A549 (cell line): ENCODE measurements at regions not wholly inside any gene's neighbourhood (a gene's known extent, or its start where the extent isn't known, plus 50 kb on each side); places are given as distances from the start of the nearest gene placed in this dataset.

Experiments
- ATAC-seq, 2 experiments: fragments of 200-7000 bp in 1 of 2; fragments of >200 bp in 1 of 2; cut with Nextera tagmentation in 1 of 2; cut with Tn5 transposase in 1 of 2; 3 replicates each; pipeline versions ENCODE4 v1.8.0 to v1.9.1; 2018 to 2020; ENCODE audit warnings: mild to moderate bottlenecking in 1 of 2, moderate library complexity in 1 of 2
- CTCF ChIA-PET: fragments of 300-600 bp; sonication (Branson Sonifier 250); formaldehyde crosslinking; extraction: SDS; loops from one replicate; lab custom pipeline; 2021; ENCODE audit warnings: antibody characterized with exemption, inconsistent platforms; lab: Yijun Ruan, JAX
- POLR2A ChIA-PET: fragments of 350-600 bp; formaldehyde crosslinking; extraction: SDS; loops from one replicate; lab custom pipeline; 2021; ENCODE audit warnings: antibody characterized with exemption, inconsistent platforms; lab: Yijun Ruan, JAX
- DNase-seq, 2 experiments: peaks; one replicate each; pipeline versions ENCODE4 v3.0.0 to v3.0.0-alpha.2; 2011 to 2016; ENCODE audit warnings: low read depth in 1 of 2, low spot score in 1 of 2
- FAIRE-seq: peaks from 2 replicates; lab custom pipeline; 2011; peaks lifted over from hg19 to GRCh38; lab: Jason Lieb, UNC
- H3K27ac ChIP-seq, 2 experiments: fragments of >200 bp; sonication (Bioruptor Twin); formaldehyde crosslinking; 3 replicates each; pipeline ENCODE4 v1.5.1; 2016 to 2017
- H3K4me1 ChIP-seq: fragments of >200 bp; sonication (Bioruptor Twin); formaldehyde crosslinking; 3 replicates; pipeline ENCODE4 v1.6.1; 2016
- H3K4me2 ChIP-seq: fragments of >200 bp; sonication (Bioruptor Twin); formaldehyde crosslinking; 3 replicates; pipeline ENCODE4 v1.6.1; 2016
- H3K4me3 ChIP-seq: fragments of >200 bp; sonication (Bioruptor Twin); formaldehyde crosslinking; 3 replicates; pipeline ENCODE4 v1.5.1; 2016
- H3K9me3 ChIP-seq: fragments of >200 bp; sonication (Bioruptor Twin); formaldehyde crosslinking; 3 replicates; pipeline ENCODE4 v1.6.1; 2016
- BHLHE40 ChIP-seq: IDR thresholded peaks from 2 replicates; pipeline ENCODE4 v1.6.1; 2012; ENCODE audit warnings: low read depth, low read length, inconsistent platforms
- FOXS1 ChIP-seq: fragments of 250-450 bp; sonication (Bioruptor Pico); IDR thresholded peaks from 2 replicates; pipeline ENCODE4 v1.5.0; 2020; ENCODE audit warnings: mild to moderate bottlenecking, moderate library complexity
- GATA3 ChIP-seq: IDR thresholded peaks from 2 replicates; pipeline ENCODE4 v1.6.1; 2012; ENCODE audit warnings: borderline replicate concordance
- HOXA7 ChIP-seq: fragments of 250-450 bp; sonication (Bioruptor Pico); IDR thresholded peaks from 2 replicates; pipeline ENCODE4 v1.5.0; 2020; ENCODE audit warnings: mild to moderate bottlenecking, moderate library complexity
- MAFK ChIP-seq: fragments of 450-650 bp; IDR thresholded peaks from 2 replicates; pipeline ENCODE4 v1.6.1; 2014; ENCODE audit not compliant: partially characterized antibody
- NPAS2 ChIP-seq: fragments of 250-450 bp; sonication (Bioruptor Pico); IDR thresholded peaks from 2 replicates; pipeline ENCODE4 v1.8.0; 2022; ENCODE audit warnings: mild to moderate bottlenecking, moderate library complexity, borderline replicate concordance
- PHF8 ChIP-seq: fragments of 200-600 bp; sonication (generic); IDR thresholded peaks from 2 replicates; pipeline ENCODE4 v1.6.1; 2016; ENCODE audit warnings: low read depth, mild to moderate bottlenecking, antibody characterized with exemption, moderate library complexity, borderline replicate concordance
- POLR2AphosphoS2 ChIP-seq: conservative IDR thresholded peaks from 2 replicates; pipeline ENCODE4 v1.6.1; 2012; ENCODE audit warnings: low read length, improper control_type of control experiment, inconsistent platforms
- RAD21 ChIP-seq, 2 experiments: fragments of >200 bp in 1 of 2; sonication (Bioruptor Twin) in 1 of 2; formaldehyde crosslinking in 1 of 2; IDR thresholded peaks in 1 of 2; conservative IDR thresholded peaks in 1 of 2; 2 replicates in 1 of 2; 3 replicates in 1 of 2; pipeline ENCODE4 v1.6.1; 2012 to 2018; ENCODE audit warnings: inconsistent platforms in 1 of 2
- TFCP2L1 ChIP-seq: fragments of 250-450 bp; sonication (Bioruptor Pico); IDR thresholded peaks from 2 replicates; pipeline ENCODE4 v1.5.0; 2021; ENCODE audit warnings: mild to moderate bottlenecking
- ZC3H11A ChIP-seq: fragments of 450-650 bp; IDR thresholded peaks from 2 replicates; pipeline ENCODE4 v1.6.1; 2014; ENCODE audit warnings: antibody characterized with exemption, mild to moderate bottlenecking
- ZFP36 ChIP-seq: fragments of 450-650 bp; IDR thresholded peaks from 2 replicates; pipeline ENCODE4 v1.6.1; 2014; ENCODE audit warnings: borderline replicate concordance; ENCODE audit not compliant: partially characterized antibody
- ZSCAN20 ChIP-seq: fragments of 250-450 bp; sonication (Bioruptor Pico); IDR thresholded peaks from 2 replicates; pipeline ENCODE4 v1.8.0; 2022; ENCODE audit warnings: mild to moderate bottlenecking, moderate library complexity
- WGBS: methylation state at CpG from one replicate; pipeline ENCODE4 v1.1.6; 2017; ENCODE audit errors: missing lambda C conversion rate; 5-methylcytosine and 5-hydroxymethylcytosine counted together
- TF ChIP-seq, protein P1 (sequence below): IDR thresholded peaks from 2 replicates; pipeline ENCODE4 v1.6.1; 2012
- TF ChIP-seq, protein P2 (sequence below): fragments of >200 bp; sonication (Bioruptor Twin); formaldehyde crosslinking; IDR thresholded peaks from 3 replicates; pipeline ENCODE4 v1.6.1; 2016
- TF ChIP-seq, protein P3 (sequence below): fragments of 200-600 bp; sonication (generic); IDR thresholded peaks from 2 replicates; pipeline ENCODE4 v1.6.1; 2016; ENCODE audit warnings: antibody characterized with exemption, mild to moderate bottlenecking, moderate library complexity
- TF ChIP-seq, protein P4 (sequence below): fragments of 250-450 bp; sonication (Bioruptor Pico); IDR thresholded peaks from 2 replicates; pipeline ENCODE4 v1.5.0; 2020; ENCODE audit warnings: low read depth, mild to moderate bottlenecking, moderate library complexity

DNA sequence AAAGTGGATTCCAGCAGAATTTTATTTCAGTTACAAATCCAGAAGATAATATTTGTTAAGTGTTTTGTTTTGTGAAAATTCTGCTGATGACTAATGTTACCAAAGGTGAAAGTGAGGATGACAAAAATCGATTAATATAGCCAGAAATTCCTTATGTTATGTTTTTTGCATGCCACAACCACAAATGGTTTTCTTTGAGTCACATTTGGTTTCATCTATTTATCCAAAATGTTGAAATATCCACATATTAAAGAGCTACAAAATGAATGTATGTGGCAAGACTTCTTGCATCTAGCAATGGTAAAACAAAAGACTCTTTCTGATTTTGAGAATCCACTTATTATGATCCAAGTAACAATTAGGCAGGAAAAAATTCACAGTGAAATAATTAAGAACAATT lies 150.1 kb upstream of the LRRC4C start:
- no peaks in the 10 kb centered on the region for H3K9me3 ChIP-seq
- ATAC-seq = no peak
- H3K4me2 ChIP-seq = no peak overlapping the region
- no peak for DNase-seq
- POLR2A ChIA-PET = no interaction called here
- TF ChIP-seq TFCP2L1 (no peak), POLR2AphosphoS2 (no peak), HOXA7 (CRISPR knock-in tag) (no peak), RAD21 (conservative IDR thresholded peaks at IDR 0.05 in 1 of 2, IDR thresholded peaks at IDR 0.05 in 1 of 2) (no peak), FOXS1 (no peak), ZFP36 (no peak), PHF8 (no peak), GATA3 (no peak), NPAS2 (CRISPR knock-in tag) (no peak)
- TF ChIP-seq, protein P1, sequence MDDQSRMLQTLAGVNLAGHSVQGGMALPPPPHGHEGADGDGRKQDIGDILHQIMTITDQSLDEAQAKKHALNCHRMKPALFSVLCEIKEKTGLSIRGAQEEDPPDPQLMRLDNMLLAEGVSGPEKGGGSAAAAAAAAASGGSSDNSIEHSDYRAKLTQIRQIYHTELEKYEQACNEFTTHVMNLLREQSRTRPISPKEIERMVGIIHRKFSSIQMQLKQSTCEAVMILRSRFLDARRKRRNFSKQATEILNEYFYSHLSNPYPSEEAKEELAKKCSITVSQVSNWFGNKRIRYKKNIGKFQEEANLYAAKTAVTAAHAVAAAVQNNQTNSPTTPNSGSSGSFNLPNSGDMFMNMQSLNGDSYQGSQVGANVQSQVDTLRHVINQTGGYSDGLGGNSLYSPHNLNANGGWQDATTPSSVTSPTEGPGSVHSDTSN = no peak
- TF ChIP-seq, protein P2, sequence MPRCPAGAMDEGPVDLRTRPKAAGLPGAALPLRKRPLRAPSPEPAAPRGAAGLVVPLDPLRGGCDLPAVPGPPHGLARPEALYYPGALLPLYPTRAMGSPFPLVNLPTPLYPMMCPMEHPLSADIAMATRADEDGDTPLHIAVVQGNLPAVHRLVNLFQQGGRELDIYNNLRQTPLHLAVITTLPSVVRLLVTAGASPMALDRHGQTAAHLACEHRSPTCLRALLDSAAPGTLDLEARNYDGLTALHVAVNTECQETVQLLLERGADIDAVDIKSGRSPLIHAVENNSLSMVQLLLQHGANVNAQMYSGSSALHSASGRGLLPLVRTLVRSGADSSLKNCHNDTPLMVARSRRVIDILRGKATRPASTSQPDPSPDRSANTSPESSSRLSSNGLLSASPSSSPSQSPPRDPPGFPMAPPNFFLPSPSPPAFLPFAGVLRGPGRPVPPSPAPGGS = no peak
- TF ChIP-seq, protein P3, sequence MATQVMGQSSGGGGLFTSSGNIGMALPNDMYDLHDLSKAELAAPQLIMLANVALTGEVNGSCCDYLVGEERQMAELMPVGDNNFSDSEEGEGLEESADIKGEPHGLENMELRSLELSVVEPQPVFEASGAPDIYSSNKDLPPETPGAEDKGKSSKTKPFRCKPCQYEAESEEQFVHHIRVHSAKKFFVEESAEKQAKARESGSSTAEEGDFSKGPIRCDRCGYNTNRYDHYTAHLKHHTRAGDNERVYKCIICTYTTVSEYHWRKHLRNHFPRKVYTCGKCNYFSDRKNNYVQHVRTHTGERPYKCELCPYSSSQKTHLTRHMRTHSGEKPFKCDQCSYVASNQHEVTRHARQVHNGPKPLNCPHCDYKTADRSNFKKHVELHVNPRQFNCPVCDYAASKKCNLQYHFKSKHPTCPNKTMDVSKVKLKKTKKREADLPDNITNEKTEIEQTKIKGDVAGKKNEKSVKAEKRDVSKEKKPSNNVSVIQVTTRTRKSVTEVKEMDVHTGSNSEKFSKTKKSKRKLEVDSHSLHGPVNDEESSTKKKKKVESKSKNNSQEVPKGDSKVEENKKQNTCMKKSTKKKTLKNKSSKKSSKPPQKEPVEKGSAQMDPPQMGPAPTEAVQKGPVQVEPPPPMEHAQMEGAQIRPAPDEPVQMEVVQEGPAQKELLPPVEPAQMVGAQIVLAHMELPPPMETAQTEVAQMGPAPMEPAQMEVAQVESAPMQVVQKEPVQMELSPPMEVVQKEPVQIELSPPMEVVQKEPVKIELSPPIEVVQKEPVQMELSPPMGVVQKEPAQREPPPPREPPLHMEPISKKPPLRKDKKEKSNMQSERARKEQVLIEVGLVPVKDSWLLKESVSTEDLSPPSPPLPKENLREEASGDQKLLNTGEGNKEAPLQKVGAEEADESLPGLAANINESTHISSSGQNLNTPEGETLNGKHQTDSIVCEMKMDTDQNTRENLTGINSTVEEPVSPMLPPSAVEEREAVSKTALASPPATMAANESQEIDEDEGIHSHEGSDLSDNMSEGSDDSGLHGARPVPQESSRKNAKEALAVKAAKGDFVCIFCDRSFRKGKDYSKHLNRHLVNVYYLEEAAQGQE = no peak
- TF ChIP-seq, all 56 proteins: peak for 0
- no peak for FAIRE-seq
- Histone ChIP-seq H3K27ac (no peak overlapping the region), H3K4me1 (no peaks in the 10 kb centered on the region), H3K4me3 (no peak overlapping the region)
- CTCF ChIA-PET = no interaction called here
- 0% methylated on average over 1 of the region's 1 CpG for WGBS

DNA sequence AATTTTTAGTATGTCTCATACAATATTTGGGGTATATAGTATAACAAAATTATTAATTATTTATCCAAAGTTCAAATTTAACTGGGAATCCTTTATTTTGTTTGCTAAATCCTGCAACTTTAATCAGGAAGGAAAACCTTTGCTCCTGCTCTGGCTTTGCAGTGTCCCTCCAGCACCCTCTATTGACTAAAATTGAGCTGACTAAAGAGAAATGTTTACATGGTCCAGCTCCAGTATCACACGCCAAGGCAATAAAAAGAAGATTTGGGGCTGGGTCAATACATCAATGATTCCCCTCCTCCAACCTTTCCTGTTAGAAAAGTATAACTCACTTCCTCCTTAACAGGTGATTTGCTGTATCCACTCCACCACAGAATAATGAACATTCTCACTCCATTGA lies 153.0 kb upstream of the LRRC4C start:
- no peak overlapping the region for H3K4me3 ChIP-seq
- ATAC-seq = no peak
- no peak overlapping the region for H3K27ac ChIP-seq
- WGBS = 0% methylated on average over 1 of the region's 1 CpG
- no peaks in the 10 kb centered on the region; the same call in 2 of the 3 replicates for H3K9me3 ChIP-seq
- ChIA-PET POLR2A (no interaction called here), CTCF (no interaction called here)
- no peak for FAIRE-seq
- TF ChIP-seq ZC3H11A = no peak
- TF ChIP-seq, protein P4, sequence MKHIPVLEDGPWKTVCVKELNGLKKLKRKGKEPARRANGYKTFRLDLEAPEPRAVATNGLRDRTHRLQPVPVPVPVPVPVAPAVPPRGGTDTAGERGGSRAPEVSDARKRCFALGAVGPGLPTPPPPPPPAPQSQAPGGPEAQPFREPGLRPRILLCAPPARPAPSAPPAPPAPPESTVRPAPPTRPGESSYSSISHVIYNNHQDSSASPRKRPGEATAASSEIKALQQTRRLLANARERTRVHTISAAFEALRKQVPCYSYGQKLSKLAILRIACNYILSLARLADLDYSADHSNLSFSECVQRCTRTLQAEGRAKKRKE (CRISPR knock-in tag) = no peak
- DNase-seq = no peak
- H3K4me2 ChIP-seq = no peak overlapping the region
- no peaks in the 10 kb centered on the region for H3K4me1 ChIP-seq

DNA sequence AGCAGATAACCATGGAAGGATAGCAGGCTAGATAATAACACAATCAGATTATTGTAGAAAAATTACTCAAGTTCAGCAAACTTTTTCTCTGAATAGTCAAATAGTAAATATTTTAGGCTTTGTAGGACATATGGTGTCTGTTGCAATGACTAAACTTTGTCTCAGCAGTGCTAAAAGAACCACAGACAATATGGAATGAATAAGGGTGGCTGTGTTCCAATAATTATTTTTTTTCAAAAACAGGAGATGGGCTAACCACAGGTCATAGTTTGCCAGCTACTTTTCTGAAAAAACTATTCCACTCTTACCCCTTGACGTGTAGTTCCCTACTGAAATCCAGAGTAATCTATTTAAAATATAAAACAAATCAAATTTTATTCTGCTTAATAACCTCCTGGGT lies 153.9 kb upstream of the LRRC4C start:
- ChIA-PET POLR2A (no interaction called here), CTCF (no interaction called here)
- no peaks in the 10 kb centered on the region; the same call in 2 of the 3 replicates for H3K9me3 ChIP-seq
- no peak overlapping the region for H3K27ac ChIP-seq
- 0% methylated on average over 1 of the region's 1 CpG for WGBS
- FAIRE-seq = no peak
- no peak overlapping the region for H3K4me2 ChIP-seq
- no peak for DNase-seq
- H3K4me3 ChIP-seq = no peak overlapping the region
- no peak for ATAC-seq
- H3K4me1 ChIP-seq = no peaks in the 10 kb centered on the region
- TF ChIP-seq BHLHE40 (no peak), ZSCAN20 (no peak), MAFK (no peak)
